AG04450 (cell line): ENCODE measurements at regions not wholly inside any gene's neighbourhood (a gene's known extent, or its start where the extent isn't known, plus 50 kb on each side); places are given as distances from the start of the nearest gene placed in this dataset.
"Not testable (repeated sequence)": the region's sequence is repeated elsewhere in the genome, so short reads cannot be mapped to it uniquely, and the experiment has no call there.

ENCODE experiments used
- CTCF ChIA-PET: fragments of 300-600, 350-600 bp; formaldehyde crosslinking; extraction: SDS; loops from one replicate; lab custom pipeline; 2022; ENCODE audit warnings: antibody characterized with exemption, inconsistent platforms; lab: Charles Lee
- POLR2A ChIA-PET: fragments of 350-600 bp; formaldehyde crosslinking; extraction: SDS; loops from one replicate; lab custom pipeline; 2021; ENCODE audit warnings: antibody characterized with exemption, inconsistent platforms; lab: Yijun Ruan, JAX
- DNase-seq: peaks from one replicate; pipeline ENCODE4 v3.0.0-alpha.2; 2011; ENCODE audit warnings: low read depth, low spot score
- H3K27ac ChIP-seq: one replicate; pipeline ENCODE4 v1.5.1; 2012; ENCODE audit warnings: low read depth, low read length, control low read depth
- H3K27me3 ChIP-seq: one replicate; pipeline ENCODE4 v1.6.0; 2012; ENCODE audit warnings: low read length; ENCODE audit not compliant: control insufficient read depth, insufficient read depth
- H3K4me3 ChIP-seq: 2 replicates; pipeline ENCODE4 v1.5.1; 2011; ENCODE audit warnings: mild to moderate bottlenecking, low read depth, low read length, control low read depth
- H3K9me3 ChIP-seq: 2 replicates; pipeline ENCODE4 v1.5.1; 2012; ENCODE audit warnings: low read length; ENCODE audit not compliant: control insufficient read depth, insufficient read depth
- TF ChIP-seq, protein P1 (sequence below): IDR thresholded peaks from 2 replicates; pipeline ENCODE4 v1.5.1; 2011; ENCODE audit warnings: low read depth, low read length, control low read depth, inconsistent platforms

DNA sequence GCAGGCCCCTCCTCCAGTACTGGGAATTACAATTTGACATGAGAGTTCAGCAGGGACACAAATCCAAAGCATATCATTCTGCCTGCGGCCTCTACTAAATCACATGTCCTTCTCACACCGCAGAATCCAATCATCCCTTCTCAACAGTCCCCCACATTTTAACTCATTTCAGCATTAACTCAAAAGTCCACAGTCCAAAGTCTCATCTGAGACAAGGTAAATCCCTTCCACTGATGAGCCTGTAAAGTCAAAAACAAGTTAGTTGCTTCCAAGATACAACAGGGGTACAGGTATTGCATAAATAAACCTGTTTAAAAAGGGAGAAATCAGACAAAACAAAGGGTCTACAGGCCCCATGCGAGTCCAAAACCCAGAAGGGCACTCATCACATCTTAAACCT, 64.0 kb downstream of the EBNA1BP2 start:
- Histone ChIP-seq H3K27ac (no peak overlapping the region), H3K4me3 (no peak overlapping the region), H3K27me3 (no peaks in the 10 kb centered on the region), H3K9me3 (peaks cover 8% of the 10 kb centered on the region)
- TF ChIP-seq, protein P1, sequence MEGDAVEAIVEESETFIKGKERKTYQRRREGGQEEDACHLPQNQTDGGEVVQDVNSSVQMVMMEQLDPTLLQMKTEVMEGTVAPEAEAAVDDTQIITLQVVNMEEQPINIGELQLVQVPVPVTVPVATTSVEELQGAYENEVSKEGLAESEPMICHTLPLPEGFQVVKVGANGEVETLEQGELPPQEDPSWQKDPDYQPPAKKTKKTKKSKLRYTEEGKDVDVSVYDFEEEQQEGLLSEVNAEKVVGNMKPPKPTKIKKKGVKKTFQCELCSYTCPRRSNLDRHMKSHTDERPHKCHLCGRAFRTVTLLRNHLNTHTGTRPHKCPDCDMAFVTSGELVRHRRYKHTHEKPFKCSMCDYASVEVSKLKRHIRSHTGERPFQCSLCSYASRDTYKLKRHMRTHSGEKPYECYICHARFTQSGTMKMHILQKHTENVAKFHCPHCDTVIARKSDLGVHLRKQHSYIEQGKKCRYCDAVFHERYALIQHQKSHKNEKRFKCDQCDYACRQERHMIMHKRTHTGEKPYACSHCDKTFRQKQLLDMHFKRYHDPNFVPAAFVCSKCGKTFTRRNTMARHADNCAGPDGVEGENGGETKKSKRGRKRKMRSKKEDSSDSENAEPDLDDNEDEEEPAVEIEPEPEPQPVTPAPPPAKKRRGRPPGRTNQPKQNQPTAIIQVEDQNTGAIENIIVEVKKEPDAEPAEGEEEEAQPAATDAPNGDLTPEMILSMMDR, result no peak
- no peak for DNase-seq
- POLR2A ChIA-PET, result no interaction called here
- CTCF ChIA-PET, result no interaction called here

DNA sequence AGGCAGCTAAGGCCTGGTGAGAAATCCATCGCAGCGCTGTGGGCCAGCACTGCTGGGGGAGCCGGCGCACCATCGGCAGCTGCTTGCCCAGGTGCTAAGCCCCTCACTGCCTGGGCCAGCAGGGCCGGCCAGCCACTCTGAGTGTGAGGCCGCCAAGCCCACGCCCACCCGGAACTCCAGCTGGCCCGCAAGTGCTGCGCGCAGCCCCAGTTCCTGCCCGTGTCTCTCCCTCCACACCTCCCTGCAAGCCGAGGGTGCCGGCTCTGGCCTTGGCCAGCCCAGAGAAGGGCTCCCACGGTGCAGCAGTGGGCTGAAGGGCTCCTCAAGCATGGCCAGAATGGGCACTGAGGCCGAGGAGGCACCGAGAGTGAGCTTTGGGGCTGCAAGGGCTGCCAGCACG, 64.4 kb downstream of the EBNA1BP2 start:
- TF ChIP-seq, protein P1, result no peak
- DNase-seq, result no peak
- Histone ChIP-seq H3K27me3 (no peaks in the 10 kb centered on the region), H3K4me3 (no peak overlapping the region), H3K9me3 (peaks cover 8% of the 10 kb centered on the region), H3K27ac (no peak overlapping the region)
- CTCF ChIA-PET, result no interaction called here
- POLR2A ChIA-PET, result no interaction called here

DNA sequence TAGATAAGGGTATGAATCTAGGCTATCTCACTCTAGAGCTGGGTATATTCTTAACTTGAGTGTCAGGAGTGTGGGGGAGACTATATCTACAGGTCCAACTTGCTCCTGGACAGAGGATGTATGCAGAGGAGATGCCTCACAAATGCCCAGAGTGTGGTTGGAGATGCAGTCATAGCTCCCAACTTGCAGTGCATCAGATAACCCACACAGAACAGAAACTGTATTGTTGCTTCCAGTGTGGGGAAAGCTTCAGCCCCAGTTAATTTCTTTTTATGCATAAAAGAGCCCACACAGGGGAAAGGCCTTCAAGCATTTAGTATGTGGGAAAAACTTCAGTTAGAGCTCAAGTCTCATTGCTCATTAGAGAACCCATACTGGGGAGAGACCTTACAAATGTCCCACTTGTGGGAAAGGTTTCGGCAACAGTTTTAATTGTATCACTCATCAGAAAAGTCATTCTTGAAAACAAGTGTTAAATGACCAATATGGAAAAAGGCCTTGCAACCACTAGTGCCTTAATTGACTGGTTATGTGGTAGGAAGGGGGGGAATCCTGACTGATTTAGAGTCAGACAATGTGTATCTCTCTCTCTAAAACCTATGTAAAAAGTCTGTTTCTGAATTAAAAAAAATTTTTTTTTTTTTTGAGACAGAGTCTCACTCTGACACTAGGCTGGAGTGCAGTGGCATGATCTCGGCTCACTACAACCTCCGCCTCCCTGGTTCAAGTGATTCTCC, 67.9 kb downstream of the EBNA1BP2 start:
- H3K27me3 ChIP-seq, result no peaks in the 10 kb centered on the region
- H3K4me3 ChIP-seq, result no peak overlapping the region
- H3K27ac ChIP-seq, result no peak overlapping the region
- CTCF ChIA-PET, result interaction anchor here (1.9 kb wide), 1 partner anchor 191 kb away, joined by 4 read pairs; no protein-coding TSS in a partner anchor
- POLR2A ChIA-PET, result no interaction called here
- H3K9me3 ChIP-seq, result peaks cover 24% of the 10 kb centered on the region
- no peak for DNase-seq
- TF ChIP-seq, protein P1, result no peak

DNA sequence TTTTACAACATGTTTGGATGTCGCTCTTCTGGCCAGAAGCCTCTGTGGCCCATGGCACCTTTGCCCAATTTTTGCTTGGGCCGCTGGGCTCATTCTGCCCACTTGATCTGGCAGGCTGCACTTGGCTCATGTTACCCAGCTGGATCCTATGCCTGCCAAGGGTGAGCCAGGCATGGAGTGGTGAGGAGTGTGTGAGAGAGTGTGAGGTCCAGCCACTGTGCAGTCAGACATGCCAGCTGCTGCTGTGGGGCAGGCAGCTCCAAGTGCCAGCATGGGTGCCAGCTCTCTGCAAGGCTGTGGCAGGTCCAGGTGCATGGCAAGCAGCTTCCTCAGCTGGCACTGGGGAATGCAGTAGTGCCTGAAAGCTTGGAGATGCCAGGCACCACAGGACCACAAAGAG, 71.0 kb downstream of the EBNA1BP2 start:
- H3K9me3 ChIP-seq, result peaks cover 16% of the 10 kb centered on the region
- H3K27me3 ChIP-seq, result no peaks in the 10 kb centered on the region
- H3K4me3 ChIP-seq, result no peak overlapping the region
- DNase-seq, result no peak
- no peak overlapping the region for H3K27ac ChIP-seq
- TF ChIP-seq, protein P1, result no peak
- ChIA-PET CTCF (no interaction called here), POLR2A (no interaction called here)

DNA sequence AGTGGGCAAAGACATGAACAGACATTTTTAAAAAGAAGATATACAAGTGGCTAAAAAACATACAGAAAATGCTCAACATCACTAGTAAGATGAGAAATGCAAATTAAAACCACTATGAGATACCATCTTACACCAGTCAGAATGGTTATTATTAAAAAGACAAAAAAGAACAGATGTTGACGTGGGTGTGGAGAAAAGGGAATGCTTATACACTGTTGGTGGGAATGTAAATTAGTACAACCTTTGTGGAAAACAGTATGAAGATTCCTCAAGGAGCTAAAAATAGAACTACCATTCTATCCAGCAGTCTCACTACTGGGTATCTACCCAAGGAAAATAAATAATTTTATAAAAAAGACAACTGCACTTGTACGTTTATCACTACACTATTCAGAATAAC, 73.9 kb downstream of the EBNA1BP2 start:
- peaks cover 16% of the 10 kb centered on the region for H3K9me3 ChIP-seq
- no peak overlapping the region for H3K4me3 ChIP-seq
- TF ChIP-seq, protein P1, result no peak
- H3K27ac ChIP-seq, result no peak overlapping the region
- CTCF ChIA-PET, result no interaction called here
- no peaks in the 10 kb centered on the region for H3K27me3 ChIP-seq
- no peak for DNase-seq
- POLR2A ChIA-PET, result no interaction called here

DNA sequence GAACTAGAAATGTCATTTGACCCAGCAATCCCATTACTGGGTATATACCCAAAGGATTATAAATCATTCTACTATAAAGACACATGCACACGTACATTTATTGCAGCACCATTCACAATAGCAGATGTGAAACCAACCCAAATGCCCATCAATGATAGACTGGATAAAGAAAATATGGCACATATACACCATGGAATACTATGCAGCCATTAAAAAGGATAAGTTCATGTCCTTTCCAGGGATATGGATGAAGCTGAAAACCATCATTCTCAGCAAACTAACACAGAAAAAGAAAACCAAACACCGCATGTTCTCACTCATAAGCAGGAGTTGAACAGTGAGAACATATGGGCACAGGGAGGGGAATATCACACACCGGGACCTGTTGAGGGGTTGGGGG, 75.6 kb downstream of the EBNA1BP2 start:
- POLR2A ChIA-PET, H3K4me3 ChIP-seq, H3K9me3 ChIP-seq, H3K27me3 ChIP-seq, DNase-seq, H3K27ac ChIP-seq: not testable (repeated sequence)
- CTCF ChIA-PET, result interaction anchor here (1.5 kb wide), 1 partner anchor 183 kb away, joined by 3 read pairs; no protein-coding TSS in a partner anchor

DNA sequence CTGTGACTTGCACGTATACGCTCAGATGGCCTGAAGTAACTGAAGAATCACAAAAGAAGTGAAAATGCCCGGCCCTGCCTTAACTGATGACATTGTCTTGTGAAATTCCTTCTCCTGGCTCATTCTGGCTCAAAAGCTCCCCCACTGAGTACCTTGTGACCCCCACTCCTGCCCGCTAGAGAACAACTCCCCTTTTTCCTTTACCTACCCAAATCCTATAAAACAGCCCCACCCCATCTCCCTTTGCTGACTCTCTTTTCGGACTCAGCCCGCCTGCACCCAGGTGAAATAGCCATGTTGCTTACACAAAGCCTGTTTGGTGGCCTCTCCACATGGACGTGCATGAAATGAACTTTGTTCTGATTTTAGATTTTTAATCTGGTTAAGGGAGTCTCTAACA, 81.3 kb downstream of the EBNA1BP2 start:
- H3K4me3 ChIP-seq, DNase-seq, H3K9me3 ChIP-seq, POLR2A ChIA-PET, H3K27ac ChIP-seq, CTCF ChIA-PET, H3K27me3 ChIP-seq: not testable (repeated sequence)
